CD4-positive, alpha-beta memory T cell (primary cell): ENCODE measurements at regions not wholly inside any gene's neighbourhood (a gene's known extent, or its start where the extent isn't known, plus 50 kb on each side); places are given as distances from the start of the nearest gene placed in this dataset.

Experiments used
- CTCF ChIA-PET: fragments of 350-600 bp; sonication (Branson Sonifier 250); formaldehyde crosslinking; loops from one replicate; lab custom pipeline; 2021; ENCODE audit warnings: inconsistent platforms; ENCODE audit not compliant: partially characterized antibody; lab: Charles Lee
- POLR2A ChIA-PET: fragments of 350-600 bp; sonication (Branson Sonifier 250); formaldehyde crosslinking; loops from one replicate; lab custom pipeline; 2021; ENCODE audit not compliant: partially characterized antibody; lab: Charles Lee
- DNase-seq, 5 donors: peaks; one replicate each; pipeline versions ENCODE4 v3.0.0 to v3.0.0-alpha.2; 2020 to 2022; ENCODE audit warnings: mixed read lengths in 1 of 5
- H3K27ac ChIP-seq: one replicate; pipeline ENCODE4 v1.7.0; 2013; ENCODE audit warnings: low read depth, low read length
- H3K27me3 ChIP-seq: 2 replicates; pipeline ENCODE4 v1.7.0; 2013; ENCODE audit warnings: mild to moderate bottlenecking, low read length, moderate library complexity; ENCODE audit not compliant: insufficient read depth
- H3K36me3 ChIP-seq: 2 replicates; pipeline ENCODE4 v1.7.0; 2013; ENCODE audit warnings: mild to moderate bottlenecking, low read length, moderate library complexity; ENCODE audit not compliant: insufficient read depth
- H3K4me1 ChIP-seq: 2 replicates; pipeline ENCODE4 v1.7.0; 2013; ENCODE audit warnings: mild to moderate bottlenecking, low read length, moderate library complexity; ENCODE audit not compliant: insufficient read depth
- H3K4me3 ChIP-seq, 2 donors: one replicate each; pipeline ENCODE4 v1.7.0; 2013; ENCODE audit warnings: low read length in 2 of 2, mild to moderate bottlenecking in 1 of 2
- H3K9me3 ChIP-seq, 2 donors: one replicate each; pipeline ENCODE4 v1.7.0; 2013; ENCODE audit warnings: low read length in 2 of 2, control low read depth in 1 of 2; ENCODE audit not compliant: control insufficient read depth in 1 of 2
- H3K27ac Mint-ChIP-seq, 7 donors: one replicate each; pipeline ENCODE4 v1.8.0; 2020 to 2021; ENCODE audit warnings: mixed read lengths in 7 of 7, mild to moderate bottlenecking in 6 of 7, inconsistent platforms in 3 of 7, moderate library complexity in 3 of 7
- H3K27me3 Mint-ChIP-seq, 2 donors: one replicate each; pipeline ENCODE4 v1.8.0; 2020 to 2021; ENCODE audit warnings: mixed read lengths in 2 of 2
- H3K36me3 Mint-ChIP-seq, 2 donors: one replicate each; pipeline ENCODE4 v1.8.0; 2020 to 2021; ENCODE audit warnings: mixed read lengths in 2 of 2, inconsistent platforms in 1 of 2, mild to moderate bottlenecking in 1 of 2
- H3K4me1 Mint-ChIP-seq, 4 donors: one replicate each; pipeline ENCODE4 v1.8.0; 2020 to 2021; ENCODE audit warnings: mixed read lengths in 4 of 4, mild to moderate bottlenecking in 1 of 4
- H3K4me3 Mint-ChIP-seq, 8 donors: one replicate each; pipeline ENCODE4 v1.8.0; 2020 to 2021; ENCODE audit warnings: mixed read lengths in 8 of 8, mild to moderate bottlenecking in 7 of 8, moderate library complexity in 6 of 8, inconsistent platforms in 3 of 8
- H3K9me3 Mint-ChIP-seq, 8 donors: one replicate each; pipeline ENCODE4 v1.8.0; 2020 to 2021; ENCODE audit warnings: mixed read lengths in 8 of 8, mild to moderate bottlenecking in 5 of 8, inconsistent platforms in 3 of 8, moderate library complexity in 1 of 8
- intact Hi-C: fragments of 100-400 bp; cut with micrococcal nuclease; formaldehyde crosslinking; loops from one replicate; pipeline ENCODE4 v1.15.1; 2023

- H3K27me3 Mint-ChIP-seq, result no peaks in the 10 kb centered on the region
- Histone ChIP-seq H3K4me1 (no peaks in the 10 kb centered on the region), H3K36me3 (no peaks in the 10 kb centered on the region), H3K4me3 (no peak overlapping the region), H3K27ac (no peak overlapping the region), H3K27me3 (no peaks in the 10 kb centered on the region), H3K9me3 (no peaks in the 10 kb centered on the region)
- no peaks in the 10 kb centered on the region for H3K36me3 Mint-ChIP-seq
- no peaks in the 10 kb centered on the region for H3K4me1 Mint-ChIP-seq
- POLR2A ChIA-PET, result no interaction called here
- no peak overlapping the region for H3K27ac Mint-ChIP-seq
- no peak for DNase-seq
- H3K9me3 Mint-ChIP-seq, result peaks cover 3 to 26% (median 13%) of the 10 kb centered on the region in 8 donors
- CTCF ChIA-PET, result no interaction called here
- intact Hi-C loops, result no loop called here
- no peak overlapping the region for H3K4me3 Mint-ChIP-seq
These were observed 167.4 kb upstream of the PCSK2 start for GRCh38 chr20:17059465-17059864.

GRCh38 chr20:17061715-17062114 is 165.1 kb upstream of the PCSK2 start:
- Mint-ChIP-seq H3K9me3 (peaks cover 3 to 18% (median 11%) of the 10 kb centered on the region in 8 donors), H3K4me3 (no peak overlapping the region), H3K36me3 (no peaks in the 10 kb centered on the region), H3K27me3 (no peaks in the 10 kb centered on the region), H3K27ac (no peak overlapping the region), H3K4me1 (no peaks in the 10 kb centered on the region)
- Histone ChIP-seq H3K4me3 (no peak overlapping the region), H3K4me1 (no peaks in the 10 kb centered on the region), H3K27me3 (no peaks in the 10 kb centered on the region), H3K9me3 (no peaks in the 10 kb centered on the region), H3K36me3 (no peaks in the 10 kb centered on the region), H3K27ac (no peak overlapping the region)
- DNase-seq, result no peak
- CTCF ChIA-PET, result no interaction called here
- intact Hi-C loops, result no loop called here
- POLR2A ChIA-PET, result no interaction called here

GRCh38 chr20:17062712-17063111 is 164.1 kb upstream of the PCSK2 start:
- Mint-ChIP-seq H3K27ac (no peak overlapping the region), H3K27me3 (no peaks in the 10 kb centered on the region), H3K4me1 (no peaks in the 10 kb centered on the region), H3K36me3 (no peaks in the 10 kb centered on the region), H3K4me3 (no peak overlapping the region), H3K9me3 (peaks cover 2 to 13% (median 5%) of the 10 kb centered on the region in 8 donors)
- no peak for DNase-seq
- ChIA-PET POLR2A (no interaction called here), CTCF (no interaction called here)
- intact Hi-C loops, result no loop called here
- Histone ChIP-seq H3K27ac (no peak overlapping the region), H3K36me3 (no peaks in the 10 kb centered on the region), H3K4me3 (no peak overlapping the region), H3K4me1 (no peaks in the 10 kb centered on the region), H3K27me3 (no peaks in the 10 kb centered on the region), H3K9me3 (no peaks in the 10 kb centered on the region)

GRCh38 chr20:17066902-17067301 is 159.9 kb upstream of the PCSK2 start:
- Mint-ChIP-seq H3K4me1 (no peaks in the 10 kb centered on the region), H3K36me3 (no peaks in the 10 kb centered on the region), H3K4me3 (no peak overlapping the region), H3K27ac (no peak overlapping the region), H3K27me3 (no peaks in the 10 kb centered on the region), H3K9me3 (peaks cover 0 to 10% (median 5%) of the 10 kb centered on the region in 8 donors)
- ChIA-PET CTCF (no interaction called here), POLR2A (no interaction called here)
- Histone ChIP-seq H3K4me1 (no peaks in the 10 kb centered on the region), H3K4me3 (no peak overlapping the region), H3K9me3 (peaks cover 0 to under 1% of the 10 kb centered on the region in 2 donors), H3K27ac (no peak overlapping the region), H3K36me3 (no peaks in the 10 kb centered on the region), H3K27me3 (no peaks in the 10 kb centered on the region)
- no peak for DNase-seq
- intact Hi-C loops, result no loop called here

GRCh38 chr20:17068084-17068711 is 158.6 kb upstream of the PCSK2 start:
- H3K9me3 Mint-ChIP-seq, result peaks cover 0 to 12% (median 8%) of the 10 kb centered on the region in 8 donors
- H3K4me1 Mint-ChIP-seq, result no peaks in the 10 kb centered on the region
- DNase-seq, result no peak
- intact Hi-C loops, result no loop called here
- Histone ChIP-seq H3K4me3 (no peak overlapping the region), H3K27me3 (no peaks in the 10 kb centered on the region), H3K9me3 (peaks cover 0 to 3% of the 10 kb centered on the region in 2 donors), H3K27ac (no peak overlapping the region), H3K36me3 (no peaks in the 10 kb centered on the region), H3K4me1 (no peaks in the 10 kb centered on the region)
- H3K36me3 Mint-ChIP-seq, result no peaks in the 10 kb centered on the region
- no peak overlapping the region for H3K4me3 Mint-ChIP-seq
- no peaks in the 10 kb centered on the region for H3K27me3 Mint-ChIP-seq
- POLR2A ChIA-PET, result no interaction called here
- H3K27ac Mint-ChIP-seq, result no peak overlapping the region
- CTCF ChIA-PET, result no interaction called here

GRCh38 chr20:17077030-17077429 is 149.8 kb upstream of the PCSK2 start:
- no peaks in the 10 kb centered on the region for H3K4me1 ChIP-seq
- Mint-ChIP-seq H3K27me3 (peaks cover 0 to 2% of the 10 kb centered on the region in 2 donors), H3K4me3 (no peak overlapping the region), H3K9me3 (peaks cover 0 to 11% (median 6%) of the 10 kb centered on the region in 8 donors), H3K36me3 (no peaks in the 10 kb centered on the region), H3K4me1 (peaks cover 0 to 1% (median 0%) of the 10 kb centered on the region in 4 donors), H3K27ac (no peak overlapping the region)
- no peak overlapping the region for H3K27ac ChIP-seq
- ChIA-PET POLR2A (no interaction called here), CTCF (no interaction called here)
- no peaks in the 10 kb centered on the region for H3K27me3 ChIP-seq
- no peaks in the 10 kb centered on the region for H3K36me3 ChIP-seq
- no peak for DNase-seq
- H3K4me3 ChIP-seq, result no peak overlapping the region
- peaks cover 0 to 1% of the 10 kb centered on the region in 2 donors for H3K9me3 ChIP-seq
- intact Hi-C loops, result no loop called here

GRCh38 chr20:17083738-17084137 is 143.1 kb upstream of the PCSK2 start:
- H3K9me3 Mint-ChIP-seq, result peaks cover 1 to 12% (median 6%) of the 10 kb centered on the region in 8 donors
- ChIA-PET CTCF (no interaction called here), POLR2A (no interaction called here)
- intact Hi-C loops, result no loop called here
- H3K36me3 ChIP-seq, result no peaks in the 10 kb centered on the region
- H3K27me3 Mint-ChIP-seq, result no peaks in the 10 kb centered on the region
- no peaks in the 10 kb centered on the region for H3K4me1 ChIP-seq
- no peaks in the 10 kb centered on the region for H3K9me3 ChIP-seq
- H3K27ac Mint-ChIP-seq, result no peak overlapping the region
- H3K4me3 Mint-ChIP-seq, result no peak overlapping the region
- no peaks in the 10 kb centered on the region for H3K36me3 Mint-ChIP-seq
- no peaks in the 10 kb centered on the region for H3K4me1 Mint-ChIP-seq
- no peak overlapping the region for H3K4me3 ChIP-seq
- H3K27me3 ChIP-seq, result no peaks in the 10 kb centered on the region
- H3K27ac ChIP-seq, result no peak overlapping the region
- no peak for DNase-seq
